MCF 10A (cell line): ENCODE measurements at regions not wholly inside any gene's neighbourhood (a gene's known extent, or its start where the extent isn't known, plus 50 kb on each side); places are given as distances from the start of the nearest gene placed in this dataset.

Experiments
- BruUV-seq: library from RNA; stranded (reverse); fragments of 400-500 nt; replicated peaks from 2 replicates; lab custom pipeline; 2021; lab: Mats Ljungman, UMichigan
- CTCF ChIA-PET: fragments of 300-600 bp; sonication (Branson Sonifier 250); formaldehyde crosslinking; extraction: SDS; loops from one replicate; lab custom pipeline; 2021; ENCODE audit warnings: antibody characterized with exemption, inconsistent platforms; lab: Yijun Ruan, JAX
- POLR2A ChIA-PET: fragments of 300-600, 350-650 bp; sonication (Branson Sonifier 250); formaldehyde crosslinking; extraction: SDS; loops from one replicate; lab custom pipeline; 2020; ENCODE audit warnings: antibody characterized with exemption, inconsistent platforms; lab: Yijun Ruan, JAX
- DNase-seq: peaks from one replicate; pipeline ENCODE4 v3.0.0-alpha.2; 2018; ENCODE audit not compliant: unreplicated experiment
- H3K27ac Mint-ChIP-seq: one replicate; pipeline ENCODE4 v1.8.0; 2022; ENCODE audit warnings: mild to moderate bottlenecking, low read depth, mixed read lengths; ENCODE audit not compliant: unreplicated experiment
- H3K27me3 Mint-ChIP-seq: one replicate; pipeline ENCODE4 v1.8.0; 2022; ENCODE audit warnings: mixed read lengths; ENCODE audit not compliant: insufficient read depth, unreplicated experiment
- H3K36me3 Mint-ChIP-seq: one replicate; pipeline ENCODE4 v1.8.0; 2022; ENCODE audit warnings: mild to moderate bottlenecking, moderate library complexity, mixed read lengths; ENCODE audit not compliant: insufficient read depth, unreplicated experiment
- H3K4me1 Mint-ChIP-seq: one replicate; pipeline ENCODE4 v1.8.0; 2022; ENCODE audit warnings: mixed read lengths; ENCODE audit not compliant: insufficient read depth, unreplicated experiment
- H3K4me3 Mint-ChIP-seq: one replicate; pipeline ENCODE4 v1.8.0; 2022; ENCODE audit warnings: mild to moderate bottlenecking, moderate library complexity, mixed read lengths; ENCODE audit not compliant: unreplicated experiment
- H3K9me3 Mint-ChIP-seq: one replicate; pipeline ENCODE4 v1.8.0; 2022; ENCODE audit warnings: mixed read lengths; ENCODE audit not compliant: unreplicated experiment
- CTCF ChIP-seq: fragments of 200-600 bp; IDR thresholded peaks from one replicate; pipeline ENCODE4 v1.8.0; 2022; ENCODE audit warnings: antibody characterized with exemption, mild to moderate bottlenecking; ENCODE audit not compliant: unreplicated experiment
- intact Hi-C: fragments of 100-400 bp; cut with micrococcal nuclease; formaldehyde crosslinking; loops from 2 replicates; pipeline ENCODE4 v1.14.1; 2022

- ChIA-PET CTCF (no interaction called here), POLR2A (interaction anchor here (0.9 kb wide), 1 partner anchor 10 kb away, joined by 3 read pairs; no protein-coding TSS in a partner anchor)
- Mint-ChIP-seq H3K4me3 (no peak overlapping the region), H3K36me3 (peaks cover 7% of the 10 kb centered on the region), H3K4me1 (no peaks in the 10 kb centered on the region), H3K27me3 (peaks cover 35% of the 10 kb centered on the region), H3K27ac (no peak overlapping the region), H3K9me3 (no peaks in the 10 kb centered on the region)
- no peak for TF ChIP-seq CTCF
- no TSS peak for BruUV-seq
- DNase-seq = no peak
- intact Hi-C loops = no loop called here
Observed at GRCh38 chr11:112842151-112842550, 119.1 kb upstream of the NCAM1 start.

GRCh38 chr11:112844517-112844916, 116.7 kb upstream of the NCAM1 start:
- TF ChIP-seq CTCF = no peak
- peaks cover 57% of the 10 kb centered on the region for H3K27me3 Mint-ChIP-seq
- intact Hi-C loops = no loop called here
- no peak overlapping the region for H3K4me3 Mint-ChIP-seq
- no peaks in the 10 kb centered on the region for H3K4me1 Mint-ChIP-seq
- DNase-seq = no peak
- H3K36me3 Mint-ChIP-seq = peaks cover 7% of the 10 kb centered on the region
- no peaks in the 10 kb centered on the region for H3K9me3 Mint-ChIP-seq
- CTCF ChIA-PET = no interaction called here
- POLR2A ChIA-PET = no interaction called here
- H3K27ac Mint-ChIP-seq = no peak overlapping the region
- BruUV-seq = no TSS peak

- intact Hi-C loops = no loop called here
- ChIA-PET CTCF (no interaction called here), POLR2A (no interaction called here)
- Mint-ChIP-seq H3K27ac (no peak overlapping the region), H3K27me3 (peaks cover 57% of the 10 kb centered on the region), H3K4me3 (no peak overlapping the region), H3K4me1 (peaks cover 7% of the 10 kb centered on the region), H3K9me3 (no peaks in the 10 kb centered on the region), H3K36me3 (no peaks in the 10 kb centered on the region)
- BruUV-seq = no TSS peak
- no peak for TF ChIP-seq CTCF
- no peak for DNase-seq
Observed at GRCh38 chr11:112847568-112847967, 113.7 kb upstream of the NCAM1 start.

GRCh38 chr11:112852143-112852866, 108.9 kb upstream of the NCAM1 start:
- BruUV-seq = no TSS peak
- Mint-ChIP-seq H3K4me1 (peaks cover 8% of the 10 kb centered on the region), H3K4me3 (no peak overlapping the region), H3K9me3 (no peaks in the 10 kb centered on the region), H3K36me3 (no peaks in the 10 kb centered on the region), H3K27ac (no peak overlapping the region), H3K27me3 (peaks cover 67% of the 10 kb centered on the region)
- POLR2A ChIA-PET = interaction anchor here (1.2 kb wide), 1 partner anchor 14 kb away, joined by 3 read pairs; no protein-coding TSS in a partner anchor
- intact Hi-C loops = no loop called here
- CTCF ChIA-PET = no interaction called here
- TF ChIP-seq CTCF = no peak
- DNase-seq = peak; percentile 57
